ENCODE measurements at regions not wholly inside any gene's neighbourhood (a gene's known extent, or its start where the extent isn't known, plus 50 kb on each side); places are given as distances from the start of the nearest gene placed in this dataset.
A peak's percentile ranks its signal among the peaks of the same experiment; 100 is the strongest.

DNA sequence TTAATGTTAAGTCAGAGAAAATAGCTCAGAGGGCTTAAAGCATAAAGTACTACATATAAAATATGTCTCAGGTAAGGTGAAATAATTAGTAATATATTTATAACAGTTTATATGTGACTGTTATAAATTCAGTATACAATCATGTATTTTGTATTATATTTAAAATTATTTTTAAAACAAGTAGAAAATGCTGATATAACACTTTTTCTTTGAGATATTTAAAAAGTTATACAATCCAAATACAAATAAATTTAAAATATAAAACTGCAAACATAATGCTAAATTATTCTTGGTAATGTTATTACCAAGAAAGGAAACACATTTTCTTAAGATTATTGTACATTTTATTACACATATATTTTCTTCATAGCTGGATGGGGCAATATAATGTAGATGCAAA is 539.9 kb upstream of the CDH9 start:
- H3K4me3 ChIP-seq (replicated peaks; ENCODE audit: low read depth, low read length), result no peak overlapping the region
- DNase-seq (ENCODE audit: low read depth), result no peak

DNA sequence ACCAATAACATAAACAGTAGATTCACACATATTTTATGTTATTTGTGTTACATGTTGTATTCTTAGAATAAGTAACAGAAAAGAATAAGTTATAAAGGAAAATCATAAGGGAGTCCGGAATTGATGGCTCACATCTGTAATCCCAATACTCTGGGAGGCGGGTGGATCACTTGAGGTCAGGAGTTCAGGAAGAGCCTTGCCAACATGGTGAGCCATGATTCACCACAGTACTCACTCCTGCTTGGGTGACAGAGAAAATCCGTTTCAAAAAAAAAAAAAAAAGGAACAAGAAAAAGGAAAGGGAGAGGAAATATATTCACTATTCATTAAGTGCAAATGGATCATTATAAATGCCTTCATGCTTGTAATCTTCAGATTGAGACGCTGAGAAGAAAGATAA is 533.3 kb upstream of the CDH9 start:
- DNase-seq (ENCODE audit: low read depth), result peak; percentile 8
- no peak overlapping the region for H3K4me3 ChIP-seq (replicated peaks; ENCODE audit: low read depth, low read length)
- TF ChIP-seq, protein P1, sequence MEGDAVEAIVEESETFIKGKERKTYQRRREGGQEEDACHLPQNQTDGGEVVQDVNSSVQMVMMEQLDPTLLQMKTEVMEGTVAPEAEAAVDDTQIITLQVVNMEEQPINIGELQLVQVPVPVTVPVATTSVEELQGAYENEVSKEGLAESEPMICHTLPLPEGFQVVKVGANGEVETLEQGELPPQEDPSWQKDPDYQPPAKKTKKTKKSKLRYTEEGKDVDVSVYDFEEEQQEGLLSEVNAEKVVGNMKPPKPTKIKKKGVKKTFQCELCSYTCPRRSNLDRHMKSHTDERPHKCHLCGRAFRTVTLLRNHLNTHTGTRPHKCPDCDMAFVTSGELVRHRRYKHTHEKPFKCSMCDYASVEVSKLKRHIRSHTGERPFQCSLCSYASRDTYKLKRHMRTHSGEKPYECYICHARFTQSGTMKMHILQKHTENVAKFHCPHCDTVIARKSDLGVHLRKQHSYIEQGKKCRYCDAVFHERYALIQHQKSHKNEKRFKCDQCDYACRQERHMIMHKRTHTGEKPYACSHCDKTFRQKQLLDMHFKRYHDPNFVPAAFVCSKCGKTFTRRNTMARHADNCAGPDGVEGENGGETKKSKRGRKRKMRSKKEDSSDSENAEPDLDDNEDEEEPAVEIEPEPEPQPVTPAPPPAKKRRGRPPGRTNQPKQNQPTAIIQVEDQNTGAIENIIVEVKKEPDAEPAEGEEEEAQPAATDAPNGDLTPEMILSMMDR (IDR thresholded peaks at IDR 0.05; ENCODE audit: low read length, missing control alignments), result no peak

More for the DNA sequence above, 539.9 kb upstream of the CDH9 start:
- TF ChIP-seq, protein P1 (IDR thresholded peaks at IDR 0.05; ENCODE audit: low read length, missing control alignments), result no peak

DNA sequence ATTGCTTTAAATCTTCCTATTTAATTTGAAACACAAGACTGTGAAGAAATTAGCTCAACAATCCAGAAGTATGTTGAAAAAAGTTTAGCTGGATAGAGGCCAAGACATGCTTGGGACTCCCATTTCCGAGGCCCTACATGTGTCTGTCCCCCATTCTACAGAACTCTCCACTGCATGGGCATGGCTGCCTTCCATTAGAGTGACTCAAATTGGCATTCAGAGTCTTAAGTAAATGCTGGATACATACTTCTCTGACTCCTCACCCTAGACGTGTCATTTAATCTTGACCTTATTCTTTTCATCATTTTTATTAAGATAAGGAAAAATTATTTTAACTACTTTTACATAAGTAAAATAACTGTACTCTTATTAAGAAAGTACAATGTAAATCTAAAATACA is 530.4 kb upstream of the CDH9 start:
- TF ChIP-seq, protein P1 (IDR thresholded peaks at IDR 0.05; ENCODE audit: low read length, missing control alignments), result no peak
- peak; percentile 13 for DNase-seq (ENCODE audit: low read depth)
- H3K4me3 ChIP-seq (replicated peaks; ENCODE audit: low read depth, low read length), result no peak overlapping the region

DNA sequence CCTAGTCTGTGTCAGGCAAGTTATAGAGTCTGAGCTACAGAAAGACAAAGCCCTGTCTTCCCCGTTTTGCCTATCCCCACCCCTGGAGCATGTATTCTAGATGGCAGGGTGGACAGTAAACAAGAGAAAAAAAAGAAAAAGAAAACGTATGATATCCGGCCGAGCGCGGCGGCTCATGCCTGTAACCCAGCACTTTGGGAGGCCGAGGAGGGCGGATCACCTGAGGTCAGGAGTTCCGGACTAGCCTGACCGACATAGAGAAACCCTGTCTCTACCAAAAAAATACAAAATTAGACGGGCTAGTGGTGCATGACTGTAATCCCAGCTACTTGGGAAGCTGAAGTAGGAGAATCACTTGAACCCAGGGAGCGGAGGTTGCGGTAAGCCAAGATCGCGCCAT is 523.0 kb upstream of the CDH9 start:
- TF ChIP-seq, protein P1 (IDR thresholded peaks at IDR 0.05; ENCODE audit: low read length, missing control alignments), result no peak
- DNase-seq (ENCODE audit: low read depth), result no peak

DNA sequence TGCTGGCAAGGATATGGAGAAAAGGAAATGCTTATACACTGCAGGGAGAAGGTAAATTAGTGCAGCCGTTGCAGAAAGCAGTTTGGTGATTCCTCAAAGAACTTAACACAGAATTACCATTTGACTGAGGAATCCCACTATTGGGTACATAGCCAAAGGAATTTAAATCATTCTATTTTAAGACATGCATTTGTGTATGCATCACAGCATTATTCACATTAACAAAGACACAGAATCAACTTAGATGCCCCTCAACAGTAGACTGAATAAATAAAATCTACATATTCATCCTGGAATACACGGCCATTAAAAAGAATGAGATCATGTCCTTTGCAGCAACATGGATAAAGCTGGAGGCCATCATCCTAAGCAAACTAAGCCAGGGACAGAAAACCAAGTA is 510.1 kb upstream of the CDH9 start:
- TF ChIP-seq, protein P1 (IDR thresholded peaks at IDR 0.05; ENCODE audit: low read length, missing control alignments), result no peak
- no peak for DNase-seq (ENCODE audit: low read depth)
- H3K4me3 ChIP-seq (replicated peaks; ENCODE audit: low read depth, low read length), result no peak overlapping the region

More for the DNA sequence above, 523.0 kb upstream of the CDH9 start:
- H3K4me3 ChIP-seq (replicated peaks; ENCODE audit: low read depth, low read length), result no peak overlapping the region

DNA sequence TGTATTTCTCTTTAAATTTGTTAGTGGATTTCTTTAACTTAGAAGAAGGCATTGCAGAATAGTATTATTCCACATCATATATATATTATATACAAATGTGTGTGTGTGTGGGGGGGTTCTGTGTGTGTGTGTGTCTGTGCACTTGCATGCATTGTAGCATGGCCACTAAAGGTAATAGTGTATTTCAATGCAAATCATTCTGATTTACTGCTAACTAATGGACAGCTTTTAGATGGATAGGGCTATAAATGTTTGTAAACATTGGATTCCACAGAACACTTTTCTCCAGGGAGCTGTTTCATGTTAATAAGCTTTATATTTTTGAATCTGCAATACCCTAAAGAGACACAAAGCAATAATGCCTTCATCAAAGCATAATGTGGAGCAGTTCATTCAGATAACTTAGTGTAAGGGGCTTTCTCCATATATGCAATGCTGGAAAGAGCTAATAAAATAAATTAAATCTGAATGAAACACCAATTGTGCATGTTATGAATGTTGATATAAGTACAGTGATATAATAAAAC is 496.7 kb upstream of the CDH9 start:
- TF ChIP-seq, protein P1 (IDR thresholded peaks at IDR 0.05; ENCODE audit: low read length, missing control alignments), result no peak
- DNase-seq (ENCODE audit: low read depth), result no peak
- H3K4me3 ChIP-seq (replicated peaks; ENCODE audit: low read depth, low read length), result no peak overlapping the region

DNA sequence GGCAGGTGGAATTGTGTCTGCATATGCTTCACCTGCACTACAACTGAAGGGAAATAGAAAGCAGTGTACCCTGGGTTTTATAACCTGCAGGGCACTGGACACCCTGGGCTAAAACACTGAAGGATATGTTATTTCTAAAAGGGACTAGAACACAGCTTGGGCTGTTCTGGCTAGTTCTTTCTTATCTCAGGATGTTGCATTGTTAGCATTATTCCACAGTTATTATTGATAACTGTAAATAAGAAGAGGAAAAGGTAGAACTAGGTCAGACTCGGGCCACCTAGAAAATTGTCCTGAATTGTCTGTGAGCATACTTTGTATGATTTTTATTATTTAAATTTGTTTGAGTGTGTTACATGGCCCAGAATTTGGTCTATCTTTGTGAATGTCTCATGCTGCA is 493.9 kb upstream of the CDH9 start:
- no peak overlapping the region for H3K4me3 ChIP-seq (replicated peaks; ENCODE audit: low read depth, low read length)
- TF ChIP-seq, protein P1 (IDR thresholded peaks at IDR 0.05; ENCODE audit: low read length, missing control alignments), result no peak
- DNase-seq (ENCODE audit: low read depth), result no peak

All from fibroblast of pulmonary artery (primary cell).